ENCODE measurements at regions not wholly inside any gene's neighbourhood (a gene's known extent, or its start where the extent isn't known, plus 50 kb on each side); places are given as distances from the start of the nearest gene placed in this dataset.
A peak's percentile ranks its signal among the peaks of the same experiment; 100 is the strongest.

DNA sequence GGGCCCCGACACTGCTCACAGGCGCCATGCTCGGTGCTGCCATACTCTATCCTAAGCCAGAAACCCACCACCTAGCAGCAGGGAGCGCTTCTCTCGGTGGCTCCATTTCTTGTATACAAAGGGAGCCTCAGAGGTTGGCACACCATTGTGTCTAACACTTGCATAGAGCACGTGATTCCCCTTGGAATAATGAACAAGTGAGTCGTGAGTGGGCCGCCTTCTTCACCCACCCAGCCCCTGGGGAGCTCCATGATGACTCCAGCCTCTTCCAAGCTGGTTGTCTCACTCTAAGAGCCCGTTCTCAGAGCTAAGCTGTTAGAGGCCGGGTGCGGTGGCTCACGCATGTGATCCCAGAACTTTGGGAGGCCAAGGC is 82.3 kb upstream of the ZNF469 start:
- intact Hi-C loops (cut with DNase I) = no loop called here
- no peak overlapping the region for H3K27ac ChIP-seq
- H3K4me1 ChIP-seq = peaks cover 53% of the 10 kb centered on the region
- no peak overlapping the region for H3K4me3 ChIP-seq
- no peak for DNase-seq (ENCODE audit: extremely low spot score in 2 of 2)
- no peaks in the 10 kb centered on the region for H3K9me3 ChIP-seq
- no peaks in the 10 kb centered on the region for H3K27me3 ChIP-seq
- TF ChIP-seq POLR2A (IDR thresholded peaks at IDR 0.05) (no peak), POLR2AphosphoS5 (IDR thresholded peaks at IDR 0.05; ENCODE audit: insufficient read depth in 1 of 2, low read depth in 1 of 2) (no peak)
- TF ChIP-seq, protein P1, sequence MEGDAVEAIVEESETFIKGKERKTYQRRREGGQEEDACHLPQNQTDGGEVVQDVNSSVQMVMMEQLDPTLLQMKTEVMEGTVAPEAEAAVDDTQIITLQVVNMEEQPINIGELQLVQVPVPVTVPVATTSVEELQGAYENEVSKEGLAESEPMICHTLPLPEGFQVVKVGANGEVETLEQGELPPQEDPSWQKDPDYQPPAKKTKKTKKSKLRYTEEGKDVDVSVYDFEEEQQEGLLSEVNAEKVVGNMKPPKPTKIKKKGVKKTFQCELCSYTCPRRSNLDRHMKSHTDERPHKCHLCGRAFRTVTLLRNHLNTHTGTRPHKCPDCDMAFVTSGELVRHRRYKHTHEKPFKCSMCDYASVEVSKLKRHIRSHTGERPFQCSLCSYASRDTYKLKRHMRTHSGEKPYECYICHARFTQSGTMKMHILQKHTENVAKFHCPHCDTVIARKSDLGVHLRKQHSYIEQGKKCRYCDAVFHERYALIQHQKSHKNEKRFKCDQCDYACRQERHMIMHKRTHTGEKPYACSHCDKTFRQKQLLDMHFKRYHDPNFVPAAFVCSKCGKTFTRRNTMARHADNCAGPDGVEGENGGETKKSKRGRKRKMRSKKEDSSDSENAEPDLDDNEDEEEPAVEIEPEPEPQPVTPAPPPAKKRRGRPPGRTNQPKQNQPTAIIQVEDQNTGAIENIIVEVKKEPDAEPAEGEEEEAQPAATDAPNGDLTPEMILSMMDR (IDR thresholded peaks at IDR 0.05) = no peak
- H3K36me3 ChIP-seq = no peaks in the 10 kb centered on the region

DNA sequence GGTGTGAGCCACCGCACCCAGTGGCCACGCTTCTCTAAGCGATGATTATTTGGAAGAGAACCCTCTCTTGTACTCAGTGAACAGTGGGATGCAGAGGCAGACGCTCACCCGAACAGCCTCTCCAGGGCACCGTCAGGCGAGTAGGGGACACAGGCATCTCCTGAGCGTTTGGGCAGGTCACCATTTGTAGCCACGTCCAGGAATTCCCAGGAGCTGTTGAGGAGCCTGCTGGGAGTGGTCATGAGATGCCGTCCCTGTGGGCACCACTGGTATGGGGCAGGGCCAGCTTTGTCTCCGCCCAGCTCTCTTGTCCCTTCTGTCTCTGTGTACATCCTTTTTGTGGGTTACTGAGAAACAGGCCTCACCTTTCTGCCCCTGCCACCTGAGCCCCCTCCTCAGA is 81.3 kb upstream of the ZNF469 start:
- Histone ChIP-seq H3K9me3 (no peaks in the 10 kb centered on the region), H3K36me3 (no peaks in the 10 kb centered on the region), H3K4me3 (no peak overlapping the region), H3K27ac (peak overlapping the region; percentile 68), H3K4me1 (peaks cover 62% of the 10 kb centered on the region), H3K27me3 (no peaks in the 10 kb centered on the region)
- TF ChIP-seq, protein P1 (IDR thresholded peaks at IDR 0.05) = no peak
- TF ChIP-seq POLR2A (IDR thresholded peaks at IDR 0.05) (no peak), POLR2AphosphoS5 (IDR thresholded peaks at IDR 0.05; ENCODE audit: insufficient read depth in 1 of 2, low read depth in 1 of 2) (no peak)
- no peak for DNase-seq (ENCODE audit: extremely low spot score in 2 of 2)
- intact Hi-C loops (cut with DNase I) = no loop called here

DNA sequence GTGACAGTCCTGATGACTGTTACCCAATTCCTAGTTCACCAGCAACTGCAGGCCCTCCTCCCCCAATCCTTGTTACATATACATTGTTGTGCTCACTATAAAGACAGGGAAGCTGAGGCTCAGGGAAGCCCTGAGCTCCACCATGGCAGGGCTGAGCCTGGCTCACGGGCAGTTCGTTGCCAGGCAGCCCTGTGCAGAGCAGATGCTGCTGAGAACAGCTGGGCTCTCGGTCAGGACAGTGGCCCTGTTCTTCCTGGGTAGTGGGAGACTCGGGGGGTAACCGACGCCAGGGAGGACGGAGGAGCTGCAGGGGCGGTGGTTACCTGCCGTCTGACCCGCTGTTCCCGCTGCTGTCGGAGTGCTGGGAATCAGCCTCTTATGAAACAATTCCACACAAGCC is 80.9 kb upstream of the ZNF469 start:
- Histone ChIP-seq H3K9me3 (no peaks in the 10 kb centered on the region), H3K36me3 (no peaks in the 10 kb centered on the region), H3K4me3 (no peak overlapping the region), H3K4me1 (peaks cover 63% of the 10 kb centered on the region), H3K27me3 (no peaks in the 10 kb centered on the region), H3K27ac (peak overlapping the region; percentile 68)
- intact Hi-C loops (cut with DNase I) = no loop called here
- TF ChIP-seq POLR2A (IDR thresholded peaks at IDR 0.05) (no peak), POLR2AphosphoS5 (IDR thresholded peaks at IDR 0.05; ENCODE audit: insufficient read depth in 1 of 2, low read depth in 1 of 2) (no peak)
- TF ChIP-seq, protein P1 (IDR thresholded peaks at IDR 0.05) = no peak
- DNase-seq (ENCODE audit: extremely low spot score in 2 of 2) = no peak

DNA sequence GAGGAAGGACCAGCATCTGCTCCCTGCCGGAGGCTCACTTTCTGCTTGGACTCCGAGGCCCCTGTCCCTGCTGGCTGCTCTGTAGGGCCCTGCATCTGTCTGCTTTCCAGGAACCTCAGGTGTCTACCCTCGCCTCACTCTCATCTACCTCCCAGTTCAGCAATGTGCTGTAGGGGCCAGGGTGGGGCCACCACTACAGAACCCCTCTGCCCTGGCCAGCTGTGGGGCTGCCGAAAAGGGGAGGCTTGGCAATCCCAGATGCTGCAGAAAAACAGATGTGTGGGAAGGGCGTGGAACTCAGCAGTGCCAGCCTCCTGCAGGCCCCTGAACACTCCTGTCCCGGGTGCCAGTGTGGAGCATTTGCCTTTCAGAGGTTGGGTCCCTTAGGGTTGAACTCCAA is 80.1 kb upstream of the ZNF469 start:
- Histone ChIP-seq H3K4me3 (no peak overlapping the region), H3K9me3 (no peaks in the 10 kb centered on the region), H3K27ac (peak overlapping the region; percentile 68), H3K36me3 (no peaks in the 10 kb centered on the region), H3K4me1 (peaks cover 59% of the 10 kb centered on the region), H3K27me3 (no peaks in the 10 kb centered on the region)
- intact Hi-C loops (cut with DNase I) = no loop called here
- no peak for TF ChIP-seq POLR2AphosphoS5 (IDR thresholded peaks at IDR 0.05; ENCODE audit: insufficient read depth in 1 of 2, low read depth in 1 of 2)
- TF ChIP-seq, protein P1 (IDR thresholded peaks at IDR 0.05) = no peak
- TF ChIP-seq POLR2A (IDR thresholded peaks at IDR 0.05) = no peak
- DNase-seq (ENCODE audit: extremely low spot score in 2 of 2) = no peak

GRCh38 chr16:88303405-88303804 is 79.4 kb upstream of the ZNF469 start:
- Histone ChIP-seq H3K9me3 (no peaks in the 10 kb centered on the region), H3K4me3 (no peak overlapping the region), H3K27me3 (no peaks in the 10 kb centered on the region), H3K27ac (peak overlapping the region; percentile 68), H3K4me1 (peaks cover 52% of the 10 kb centered on the region), H3K36me3 (no peaks in the 10 kb centered on the region)
- TF ChIP-seq, protein P1 (IDR thresholded peaks at IDR 0.05) = no peak
- TF ChIP-seq POLR2AphosphoS5 (IDR thresholded peaks at IDR 0.05; ENCODE audit: insufficient read depth in 1 of 2, low read depth in 1 of 2) (no peak), POLR2A (IDR thresholded peaks at IDR 0.05) (no peak)
- intact Hi-C loops (cut with DNase I) = no loop called here
- no peak for DNase-seq (ENCODE audit: extremely low spot score in 2 of 2)

Measured in vagina (tissue), 2 donors.